GM12872 (cell line): ENCODE measurements at regions not wholly inside any gene's neighbourhood (a gene's known extent, or its start where the extent isn't known, plus 50 kb on each side); places are given as distances from the start of the nearest gene placed in this dataset.

Source experiments
- CTCF ChIP-seq: IDR thresholded peaks from 3 replicates; pipeline ENCODE4 v1.5.1; 2011; ENCODE audit warnings: low read depth, mild to moderate bottlenecking, low read length, moderate library complexity; ENCODE audit not compliant: insufficient read depth

- no peak for TF ChIP-seq CTCF
Observed at GRCh38 chr4:58061967-58062366, 951.8 kb upstream of the IGFBP7 start.

- no peak for TF ChIP-seq CTCF
Observed at GRCh38 chr4:58050439-58050838, 940.3 kb upstream of the IGFBP7 start.

DNA sequence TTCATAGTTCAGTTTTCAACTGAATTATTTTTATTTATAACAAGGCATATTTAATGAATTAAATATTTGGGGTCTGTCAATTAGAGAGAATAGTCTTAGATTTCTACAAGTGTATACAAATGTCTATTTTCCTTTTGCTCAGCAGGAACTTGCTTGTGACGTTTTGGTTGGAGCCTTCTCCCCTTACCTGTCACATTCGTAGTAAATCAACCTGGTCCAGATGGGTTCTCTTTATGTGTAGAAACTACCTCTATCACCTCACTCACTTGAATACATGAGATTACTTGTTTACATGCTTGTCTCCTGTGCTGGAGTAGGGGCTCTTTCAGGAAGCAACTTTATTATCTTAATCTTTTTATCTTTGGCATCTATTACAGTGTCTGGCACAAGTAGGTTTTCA is 938.3 kb upstream of the IGFBP7 start:
- TF ChIP-seq CTCF = no peak

DNA sequence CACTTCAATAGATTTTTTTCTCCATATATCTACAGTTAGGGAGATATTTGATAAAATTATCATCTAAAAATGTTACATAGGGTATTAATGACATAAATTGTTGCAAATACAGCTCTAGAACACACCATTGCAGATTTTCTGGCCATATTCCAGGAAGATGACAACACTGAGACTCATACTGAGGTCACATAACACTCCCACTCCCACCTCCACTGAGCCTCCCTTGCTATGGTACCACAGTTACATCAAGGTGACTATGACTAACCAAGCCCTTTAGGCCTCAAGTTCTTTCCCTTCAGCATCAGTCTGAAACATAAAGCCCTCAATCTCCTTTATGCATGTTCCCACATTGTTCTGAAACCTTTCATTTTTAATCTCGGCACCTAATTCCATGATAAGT is 932.0 kb upstream of the IGFBP7 start:
- no peak for TF ChIP-seq CTCF

- TF ChIP-seq CTCF = no peak
Observed at GRCh38 chr4:57993944-57994343, 883.8 kb upstream of the IGFBP7 start.

- TF ChIP-seq CTCF = no peak
Observed at GRCh38 chr4:57989430-57989829, 879.2 kb upstream of the IGFBP7 start.

DNA sequence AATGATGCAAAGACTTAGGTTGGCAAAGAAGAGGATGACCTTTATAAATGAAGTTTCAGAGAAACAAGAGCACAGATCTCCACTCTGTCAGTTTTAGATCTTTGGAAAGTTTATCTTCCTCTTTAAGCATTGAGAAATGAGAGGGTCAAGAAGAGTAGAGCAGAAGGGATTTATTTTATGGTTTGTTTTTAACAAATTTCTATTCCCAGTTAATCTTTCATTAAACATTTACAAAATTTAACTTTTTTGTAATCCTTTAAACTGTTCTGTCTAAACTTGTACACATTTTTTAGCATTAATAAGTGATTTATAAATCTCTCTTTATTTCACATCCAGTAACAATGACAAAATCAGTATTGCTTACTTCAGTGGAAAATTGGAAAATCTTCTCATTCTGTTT is 875.0 kb upstream of the IGFBP7 start:
- TF ChIP-seq CTCF = no peak

- no peak for TF ChIP-seq CTCF
Observed at GRCh38 chr4:57981123-57981522, 870.9 kb upstream of the IGFBP7 start.
